Left ventricle myocardium inferior (tissue), 1 donor: ENCODE measurements at regions not wholly inside any gene's neighbourhood (a gene's known extent, or its start where the extent isn't known, plus 50 kb on each side); places are given as distances from the start of the nearest gene placed in this dataset.
"Not testable (repeated sequence)": the region's sequence is repeated elsewhere in the genome, so short reads cannot be mapped to it uniquely, and the experiment has no call there.

ENCODE experiments used
- DNase-seq: peaks from one replicate; pipeline ENCODE4 v3.0.0-alpha.2; 2020
- H3K27ac ChIP-seq: fragments of 200-600 bp; replicated peaks from 2 replicates; pipeline ENCODE4 v1.8.0; 2021
- H3K27me3 ChIP-seq: fragments of 200-600 bp; 2 replicates; pipeline ENCODE4 v1.8.0; 2021; ENCODE audit warnings: low read depth
- H3K36me3 ChIP-seq: fragments of 200-600 bp; 2 replicates; pipeline ENCODE4 v1.8.0; 2021
- H3K4me1 ChIP-seq: fragments of 200-600 bp; 2 replicates; pipeline ENCODE4 v1.8.0; 2021
- H3K4me3 ChIP-seq: fragments of 200-600 bp; 2 replicates; pipeline ENCODE4 v1.8.0; 2021; ENCODE audit warnings: mild to moderate bottlenecking, moderate library complexity
- H3K9me3 ChIP-seq: fragments of 200-600 bp; replicated peaks from 2 replicates; pipeline ENCODE4 v1.8.0; 2021
- intact Hi-C: fragments of 100-400 bp; cut with micrococcal nuclease; formaldehyde crosslinking; loops from one replicate; pipeline ENCODE4 v1.11.0; 2022
- TF ChIP-seq, protein P1 (sequence below): fragments of 200-600 bp; IDR thresholded peaks from 2 replicates; pipeline ENCODE4 v1.8.0; 2021; ENCODE audit warnings: antibody characterized with exemption, mild to moderate bottlenecking, borderline replicate concordance
- donor health status: DM: no; HTN: yes; CAD: no; lungs with severe emphysema.

DNA sequence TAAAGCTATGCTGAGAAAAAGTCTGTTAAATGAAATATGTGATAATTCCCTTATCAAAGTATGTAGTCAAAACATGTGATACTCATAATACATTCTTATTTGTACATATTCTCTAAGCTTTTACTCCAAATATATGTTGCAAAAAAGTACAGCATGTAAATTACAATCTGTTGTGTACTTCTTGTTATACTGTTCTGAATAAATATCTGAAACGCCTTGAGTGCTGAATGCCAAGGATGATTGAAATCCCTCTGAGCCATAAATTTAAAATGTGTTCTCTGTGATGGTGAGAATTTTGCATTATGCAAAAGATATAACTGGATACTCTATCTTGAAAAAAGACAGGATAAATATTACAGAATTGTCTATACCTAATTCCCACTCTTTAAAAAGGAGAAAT, 1128.0 kb downstream of the STPG2 start:
- Histone ChIP-seq H3K27me3 (no peaks in the 10 kb centered on the region), H3K36me3 (no peaks in the 10 kb centered on the region), H3K4me3 (no peak overlapping the region), H3K4me1 (no peaks in the 10 kb centered on the region), H3K9me3 (no peaks in the 10 kb centered on the region), H3K27ac (no peak overlapping the region)
- intact Hi-C loops = no loop called here
- no peak for DNase-seq
- TF ChIP-seq, protein P1, sequence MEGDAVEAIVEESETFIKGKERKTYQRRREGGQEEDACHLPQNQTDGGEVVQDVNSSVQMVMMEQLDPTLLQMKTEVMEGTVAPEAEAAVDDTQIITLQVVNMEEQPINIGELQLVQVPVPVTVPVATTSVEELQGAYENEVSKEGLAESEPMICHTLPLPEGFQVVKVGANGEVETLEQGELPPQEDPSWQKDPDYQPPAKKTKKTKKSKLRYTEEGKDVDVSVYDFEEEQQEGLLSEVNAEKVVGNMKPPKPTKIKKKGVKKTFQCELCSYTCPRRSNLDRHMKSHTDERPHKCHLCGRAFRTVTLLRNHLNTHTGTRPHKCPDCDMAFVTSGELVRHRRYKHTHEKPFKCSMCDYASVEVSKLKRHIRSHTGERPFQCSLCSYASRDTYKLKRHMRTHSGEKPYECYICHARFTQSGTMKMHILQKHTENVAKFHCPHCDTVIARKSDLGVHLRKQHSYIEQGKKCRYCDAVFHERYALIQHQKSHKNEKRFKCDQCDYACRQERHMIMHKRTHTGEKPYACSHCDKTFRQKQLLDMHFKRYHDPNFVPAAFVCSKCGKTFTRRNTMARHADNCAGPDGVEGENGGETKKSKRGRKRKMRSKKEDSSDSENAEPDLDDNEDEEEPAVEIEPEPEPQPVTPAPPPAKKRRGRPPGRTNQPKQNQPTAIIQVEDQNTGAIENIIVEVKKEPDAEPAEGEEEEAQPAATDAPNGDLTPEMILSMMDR = no peak

DNA sequence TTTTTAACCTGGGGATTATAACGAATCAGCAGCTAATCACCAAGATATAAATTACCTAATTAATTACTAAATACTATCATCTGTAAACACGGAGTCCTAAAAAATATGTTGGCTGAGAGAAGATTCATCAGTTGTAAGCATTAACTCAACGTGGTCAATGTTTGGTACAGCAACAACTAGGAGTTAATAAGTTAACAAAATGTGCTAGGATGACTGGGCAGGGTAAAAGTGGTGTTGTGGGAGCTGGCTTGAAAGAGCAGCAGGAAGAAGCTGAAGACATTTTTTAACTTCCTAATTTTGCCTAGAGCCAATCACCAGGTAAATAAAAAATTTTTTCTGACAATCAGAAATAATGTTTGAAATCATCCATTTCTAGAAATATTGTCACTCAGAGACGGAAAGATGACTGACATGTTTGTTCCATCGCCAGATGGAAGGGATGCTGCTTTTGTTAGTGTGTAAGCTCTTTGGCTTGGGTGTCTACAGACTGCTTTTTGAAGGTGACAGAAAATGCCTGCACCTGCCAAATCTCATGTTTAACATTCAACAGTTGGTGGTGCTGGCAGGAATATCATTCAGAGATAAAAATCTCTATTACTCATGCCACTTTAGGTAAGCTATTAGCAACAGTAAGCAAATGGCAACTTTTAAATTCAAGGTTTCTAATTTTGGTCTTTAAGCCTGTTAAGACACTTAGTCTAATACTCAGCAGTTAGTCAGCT, 1126.9 kb downstream of the STPG2 start:
- H3K36me3 ChIP-seq = no peaks in the 10 kb centered on the region
- intact Hi-C loops = no loop called here
- no peak overlapping the region for H3K27ac ChIP-seq
- H3K4me1 ChIP-seq = no peaks in the 10 kb centered on the region
- H3K9me3 ChIP-seq = no peaks in the 10 kb centered on the region
- no peaks in the 10 kb centered on the region for H3K27me3 ChIP-seq
- TF ChIP-seq, protein P1 = no peak
- H3K4me3 ChIP-seq = no peak overlapping the region
- DNase-seq = no peak

DNA sequence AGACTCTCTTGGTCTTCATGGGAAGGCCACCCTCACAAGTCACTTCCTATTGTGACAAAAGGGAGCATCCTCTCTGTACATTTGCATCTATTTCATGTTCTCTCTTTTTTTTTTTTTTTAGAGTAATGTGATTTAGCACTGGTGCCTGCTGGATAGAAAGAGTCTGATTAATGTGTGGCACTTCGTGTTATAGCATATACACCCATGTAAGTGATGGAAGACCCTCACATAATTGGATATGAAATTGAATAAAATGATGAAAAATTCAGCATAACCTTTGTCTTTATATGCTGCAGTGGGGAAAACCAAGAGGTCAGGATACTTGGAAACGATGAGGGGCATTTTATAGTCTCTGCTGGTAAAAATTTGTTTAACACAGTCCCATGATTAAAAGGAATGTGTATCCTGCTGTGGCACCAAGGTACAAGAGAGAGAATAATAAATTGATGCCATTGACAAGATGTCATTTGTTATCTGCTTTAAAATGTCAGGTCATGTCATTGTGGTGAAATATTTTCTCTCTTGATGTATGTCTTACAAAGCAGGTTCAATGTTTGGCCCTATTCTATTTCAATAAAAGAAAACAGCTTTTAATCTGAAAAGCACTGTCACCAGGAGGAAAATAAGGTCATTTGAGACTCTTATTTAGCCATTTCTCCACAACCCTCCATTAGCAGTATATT, 1115.4 kb downstream of the STPG2 start:
- no peak overlapping the region for H3K27ac ChIP-seq
- H3K27me3 ChIP-seq = no peaks in the 10 kb centered on the region
- H3K36me3 ChIP-seq = no peaks in the 10 kb centered on the region
- DNase-seq = no peak
- TF ChIP-seq, protein P1 = no peak
- H3K4me3 ChIP-seq = no peak overlapping the region
- intact Hi-C loops = no loop called here
- no peaks in the 10 kb centered on the region for H3K9me3 ChIP-seq
- no peaks in the 10 kb centered on the region for H3K4me1 ChIP-seq

DNA sequence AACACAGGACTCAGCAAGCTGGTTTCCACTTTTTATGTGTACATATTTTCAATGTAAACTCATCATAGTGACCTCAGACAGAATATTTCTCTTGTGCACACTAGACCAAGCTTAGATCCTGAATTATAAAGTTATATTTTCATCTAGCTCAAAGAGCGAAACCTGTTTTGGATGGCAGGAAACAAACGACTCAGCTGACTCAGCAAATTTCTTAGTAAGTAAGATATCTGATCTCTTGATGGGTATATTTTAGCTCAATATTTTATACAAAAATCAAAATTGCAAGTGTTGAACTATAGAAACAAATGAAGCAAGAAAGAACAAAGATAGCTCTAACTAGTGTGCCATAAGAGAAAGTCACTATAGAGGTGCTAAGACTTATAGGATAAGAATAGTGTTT, 1114.5 kb downstream of the STPG2 start:
- H3K36me3 ChIP-seq = no peaks in the 10 kb centered on the region
- TF ChIP-seq, protein P1 = no peak
- H3K4me3 ChIP-seq = no peak overlapping the region
- H3K9me3 ChIP-seq = no peaks in the 10 kb centered on the region
- H3K27me3 ChIP-seq = no peaks in the 10 kb centered on the region
- intact Hi-C loops = no loop called here
- no peak overlapping the region for H3K27ac ChIP-seq
- DNase-seq = no peak
- no peaks in the 10 kb centered on the region for H3K4me1 ChIP-seq

DNA sequence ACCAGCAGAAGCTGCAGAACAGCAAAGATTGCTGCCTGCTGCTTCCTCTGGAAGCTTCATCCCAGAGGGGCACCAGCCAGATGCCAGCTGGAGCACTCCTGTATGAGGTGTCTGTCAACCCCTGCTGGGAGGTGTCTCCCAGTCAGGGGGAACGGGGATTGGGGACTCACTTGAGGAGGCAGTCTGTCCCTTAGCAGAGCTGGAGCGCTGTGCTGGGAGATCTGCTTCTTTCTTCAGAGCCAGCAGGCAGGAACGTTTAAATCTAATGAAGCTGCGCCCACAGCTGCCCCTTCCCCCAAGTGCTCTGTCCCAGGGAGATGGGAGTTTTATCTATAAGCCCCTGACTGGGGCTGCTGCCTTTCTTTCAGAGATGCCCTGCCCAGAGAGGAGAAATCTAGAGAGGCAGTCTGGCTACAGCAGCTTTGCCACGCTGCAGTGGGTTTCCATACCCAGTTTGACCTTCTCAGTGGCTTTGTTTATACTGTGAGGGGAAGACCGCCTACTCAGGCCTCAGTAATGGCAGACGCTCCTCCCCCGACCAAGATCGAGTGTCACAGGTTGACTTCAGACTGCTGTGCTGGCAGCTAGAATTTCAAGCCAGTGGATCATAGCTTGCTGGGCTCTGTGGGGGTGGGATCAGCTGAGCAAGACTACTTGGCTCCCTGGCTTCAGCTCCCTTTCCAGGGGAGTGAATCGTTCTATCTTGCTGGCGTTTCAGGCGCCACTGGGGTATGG, 1105.7 kb downstream of the STPG2 start:
- H3K27ac ChIP-seq, H3K27me3 ChIP-seq, intact Hi-C loops, H3K4me3 ChIP-seq, H3K9me3 ChIP-seq, DNase-seq, H3K36me3 ChIP-seq, H3K4me1 ChIP-seq: not testable (repeated sequence)

DNA sequence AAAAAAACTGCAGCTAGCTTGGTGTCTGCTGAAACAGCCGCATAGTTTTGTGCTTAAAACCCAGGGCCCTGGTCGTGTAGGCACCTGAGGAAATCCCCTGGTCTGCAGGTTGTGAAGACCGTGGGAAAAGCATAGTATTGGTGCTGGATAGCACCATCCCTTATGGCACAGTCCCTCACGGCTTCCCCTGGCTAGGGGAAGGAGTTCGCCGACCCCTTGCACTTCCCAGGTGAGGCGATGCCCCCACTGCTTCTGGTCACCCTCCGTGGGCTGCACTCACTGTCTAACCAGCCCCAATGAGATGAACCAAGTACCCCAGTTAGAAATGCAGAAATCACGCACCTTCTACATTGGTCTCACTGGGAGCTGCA, 1105.1 kb downstream of the STPG2 start:
- H3K9me3 ChIP-seq = no peaks in the 10 kb centered on the region
- no peak for DNase-seq
- H3K4me1 ChIP-seq = no peaks in the 10 kb centered on the region
- no peak overlapping the region for H3K4me3 ChIP-seq
- H3K27me3 ChIP-seq = no peaks in the 10 kb centered on the region
- intact Hi-C loops = no loop called here
- no peak overlapping the region for H3K27ac ChIP-seq
- H3K36me3 ChIP-seq = no peaks in the 10 kb centered on the region
- TF ChIP-seq, protein P1 = no peak
